Fibroblast of lung (primary cell): ENCODE measurements at regions not wholly inside any gene's neighbourhood (a gene's known extent, or its start where the extent isn't known, plus 50 kb on each side); places are given as distances from the start of the nearest gene placed in this dataset.

Source experiments
- DNase-seq, 2 donors: peaks; one replicate each; pipeline versions ENCODE4 v3.0.0 to v3.0.0-alpha.2; 2010; ENCODE audit warnings: low read depth in 2 of 2
- H2AFZ ChIP-seq: 2 replicates; pipeline ENCODE4 v1.5.1; 2012; ENCODE audit warnings: low read length, control low read depth, inconsistent platforms
- H3K27ac ChIP-seq: 2 replicates; pipeline ENCODE4 v1.5.1; 2011; ENCODE audit warnings: low read length, control low read depth; ENCODE audit not compliant: insufficient read depth
- H3K27me3 ChIP-seq: 2 replicates; pipeline ENCODE4 v1.5.1; 2011; ENCODE audit warnings: mild to moderate bottlenecking, low read length; ENCODE audit not compliant: control insufficient read depth, insufficient read depth
- H3K36me3 ChIP-seq: 2 replicates; pipeline ENCODE4 v1.5.1; 2011; ENCODE audit warnings: low read length; ENCODE audit not compliant: control insufficient read depth, insufficient read depth
- H3K4me1 ChIP-seq: 2 replicates; pipeline ENCODE4 v1.5.1; 2011; ENCODE audit warnings: low read length; ENCODE audit not compliant: control insufficient read depth, insufficient read depth; ENCODE audit errors: extremely low read depth
- H3K4me2 ChIP-seq: 2 replicates; pipeline ENCODE4 v1.5.1; 2011; ENCODE audit warnings: low read length, control low read depth; ENCODE audit not compliant: insufficient read depth; ENCODE audit errors: extremely low read depth
- H3K4me3 ChIP-seq, 4 experiments: fragments of 200-600 bp in 1 of 4; sonication (generic) in 1 of 4; replicated peaks in 1 of 4; 2 replicates each; pipeline ENCODE4 v1.5.1; 2011 to 2016; ENCODE audit warnings: low read length in 4 of 4, low read depth in 3 of 4, mild to moderate bottlenecking in 3 of 4, control low read depth in 2 of 4, inconsistent platforms in 1 of 4, mixed read lengths in 1 of 4; ENCODE audit not compliant: insufficient read depth in 1 of 4; ENCODE audit errors: control extremely low read depth in 1 of 4
- H3K79me2 ChIP-seq: 2 replicates; pipeline ENCODE4 v1.5.1; 2012; ENCODE audit warnings: mild to moderate bottlenecking, low read length, inconsistent platforms; ENCODE audit not compliant: control insufficient read depth, insufficient read depth
- H3K9ac ChIP-seq: 2 replicates; pipeline ENCODE4 v1.5.1; 2011; ENCODE audit warnings: mild to moderate bottlenecking, low read length, control low read depth; ENCODE audit not compliant: insufficient read depth
- H3K9me3 ChIP-seq: 2 replicates; pipeline ENCODE4 v1.5.1; 2012; ENCODE audit warnings: low read depth, low read length; ENCODE audit not compliant: control insufficient read depth, insufficient read depth
- H4K20me1 ChIP-seq: 2 replicates; pipeline ENCODE4 v1.5.1; 2011; ENCODE audit warnings: low read length; ENCODE audit not compliant: control insufficient read depth, insufficient read depth; ENCODE audit errors: extremely low read depth
- CTCF ChIP-seq, 2 donors: IDR thresholded peaks in 1 of 2; conservative IDR thresholded peaks in 1 of 2; 1 replicate in 1 of 2; 2 replicates in 1 of 2; pipeline ENCODE4 v1.5.1; 2011 to 2012; ENCODE audit warnings: low read length in 2 of 2, control low read depth in 1 of 2, inconsistent platforms in 1 of 2, low read depth in 1 of 2, mild to moderate bottlenecking in 1 of 2
- EZH2 ChIP-seq: IDR thresholded peaks from 2 replicates; pipeline ENCODE4 v1.5.1; 2012; ENCODE audit warnings: low read length, control low read depth, mild to moderate bottlenecking; ENCODE audit errors: missing control alignments

DNA sequence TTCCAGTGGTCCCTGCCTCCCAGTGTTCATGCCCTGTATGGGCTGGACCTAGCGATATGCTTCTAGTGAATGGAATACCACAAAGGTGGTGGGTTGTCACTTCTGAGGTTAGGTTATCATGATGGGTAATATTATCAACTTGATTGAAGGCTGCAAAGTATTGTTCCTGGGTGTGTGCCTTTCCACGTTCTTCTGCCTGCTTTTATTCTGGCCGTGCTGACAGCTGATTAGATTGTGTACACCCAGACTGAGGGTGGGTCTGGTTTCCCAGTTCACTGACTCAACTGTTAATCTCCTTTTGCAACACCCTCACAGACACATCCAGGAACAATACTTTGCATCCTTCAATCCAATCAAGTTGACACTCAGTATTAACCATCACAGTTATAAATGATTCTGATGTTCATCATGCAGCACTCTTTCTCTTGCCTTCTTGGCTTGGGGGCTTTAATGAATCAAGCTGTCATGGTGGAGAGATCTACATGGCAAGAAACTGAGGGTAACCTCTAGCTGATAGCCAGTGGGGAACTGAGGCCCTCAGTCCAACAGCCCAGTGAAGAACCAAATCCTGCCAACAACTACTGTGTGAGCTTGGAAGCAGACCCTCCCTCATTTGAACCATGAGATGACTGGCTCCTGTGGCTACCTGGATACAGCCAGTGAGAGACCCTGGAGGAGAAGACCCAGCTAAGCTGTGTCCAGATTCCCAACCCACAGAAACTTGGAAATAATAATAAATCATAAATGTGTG, 63.0 kb upstream of the CELF4 start:
- Histone ChIP-seq H4K20me1 (no peaks in the 10 kb centered on the region), H3K4me1 (no peaks in the 10 kb centered on the region), H3K4me2 (no peak overlapping the region), H3K27ac (no peak overlapping the region), H3K27me3 (no peaks in the 10 kb centered on the region), H2AFZ (no peak overlapping the region), H3K9ac (no peak overlapping the region), H3K9me3 (no peaks in the 10 kb centered on the region), H3K79me2 (no peaks in the 10 kb centered on the region), H3K36me3 (no peaks in the 10 kb centered on the region), H3K4me3 (no peak overlapping the region)
- no peak for DNase-seq
- TF ChIP-seq CTCF (conservative IDR thresholded peaks at IDR 0.05 in 1 of 2, IDR thresholded peaks at IDR 0.05 in 1 of 2; ENCODE audit: low read depth in 1 of 2, low read length in 2 of 2), result no peak
- no peak for TF ChIP-seq EZH2

GRCh38 chr18:37624318-37624717, 58.7 kb upstream of the CELF4 start:
- H3K9ac ChIP-seq, result no peak overlapping the region
- H3K4me1 ChIP-seq, result no peaks in the 10 kb centered on the region
- no peaks in the 10 kb centered on the region for H3K79me2 ChIP-seq
- H3K9me3 ChIP-seq, result no peaks in the 10 kb centered on the region
- no peak overlapping the region for H2AFZ ChIP-seq
- H3K36me3 ChIP-seq, result no peaks in the 10 kb centered on the region
- TF ChIP-seq CTCF (conservative IDR thresholded peaks at IDR 0.05 in 1 of 2, IDR thresholded peaks at IDR 0.05 in 1 of 2; ENCODE audit: low read depth in 1 of 2, low read length in 2 of 2) (no peak), EZH2 (no peak)
- H3K27ac ChIP-seq, result no peak overlapping the region
- H3K4me2 ChIP-seq, result no peak overlapping the region
- DNase-seq, result no peak
- H3K27me3 ChIP-seq, result no peaks in the 10 kb centered on the region
- H3K4me3 ChIP-seq, result no peak overlapping the region
- H4K20me1 ChIP-seq, result no peaks in the 10 kb centered on the region

GRCh38 chr18:37619964-37620363, 54.4 kb upstream of the CELF4 start:
- H3K36me3 ChIP-seq, result no peaks in the 10 kb centered on the region
- no peaks in the 10 kb centered on the region for H3K79me2 ChIP-seq
- H3K4me1 ChIP-seq, result no peaks in the 10 kb centered on the region
- no peak for DNase-seq
- H3K9ac ChIP-seq, result no peak overlapping the region
- H4K20me1 ChIP-seq, result no peaks in the 10 kb centered on the region
- no peak overlapping the region for H3K4me2 ChIP-seq
- no peak overlapping the region for H3K27ac ChIP-seq
- TF ChIP-seq CTCF (conservative IDR thresholded peaks at IDR 0.05 in 1 of 2, IDR thresholded peaks at IDR 0.05 in 1 of 2; ENCODE audit: low read depth in 1 of 2, low read length in 2 of 2) (no peak), EZH2 (no peak)
- no peak overlapping the region for H3K4me3 ChIP-seq
- H3K9me3 ChIP-seq, result no peaks in the 10 kb centered on the region
- H3K27me3 ChIP-seq, result no peaks in the 10 kb centered on the region
- H2AFZ ChIP-seq, result no peak overlapping the region
